H1 (cell line): ENCODE measurements at regions not wholly inside any gene's neighbourhood (a gene's known extent, or its start where the extent isn't known, plus 50 kb on each side); places are given as distances from the start of the nearest gene placed in this dataset.

Experiments
- CTCF ChIA-PET: fragments of 300-600 bp; sonication (Branson Sonifier 250); formaldehyde crosslinking; loops from one replicate; lab custom pipeline; 2021; ENCODE audit not compliant: partially characterized antibody; lab: Charles Lee
- POLR2A ChIA-PET: fragments of 300-600 bp; sonication (Branson Sonifier 250); formaldehyde crosslinking; loops from one replicate; lab custom pipeline; 2021; ENCODE audit warnings: inconsistent platforms; ENCODE audit not compliant: partially characterized antibody; lab: Charles Lee
- DNase-seq, 2 experiments: peaks; one replicate each; pipeline versions ENCODE4 v3.0.0 to v3.0.0-alpha.2; 2010 to 2022; ENCODE audit warnings: low spot score in 2 of 2, low read depth in 1 of 2, mixed read lengths in 1 of 2
- FAIRE-seq: peaks from 2 replicates; lab custom pipeline; 2011; peaks lifted over from hg19 to GRCh38; lab: Jason Lieb, UNC
- H2AFZ ChIP-seq: 2 replicates; pipeline ENCODE4 v1.8.1; 2012; ENCODE audit warnings: low read length, inconsistent platforms
- H2AK5ac ChIP-seq: 2 replicates; pipeline ENCODE4 v1.6.1; 2013; ENCODE audit warnings: low read depth, low read length
- H2BK120ac ChIP-seq: replicated peaks from 2 replicates; pipeline ENCODE3; 2013; ENCODE audit warnings: low read depth, low read length, inconsistent platforms
- H2BK12ac ChIP-seq: 2 replicates; pipeline ENCODE4 v1.6.1; 2013; ENCODE audit warnings: low read depth, low read length
- H2BK15ac ChIP-seq: 2 replicates; pipeline ENCODE4 v1.6.1; 2013; ENCODE audit warnings: low read length
- H2BK20ac ChIP-seq: 2 replicates; pipeline ENCODE4 v1.6.1; 2013; ENCODE audit warnings: low read length
- H2BK5ac ChIP-seq: 2 replicates; pipeline ENCODE4 v1.6.1; 2013; ENCODE audit warnings: low read depth, low read length
- H3K14ac ChIP-seq: 2 replicates; pipeline ENCODE4 v1.6.1; 2013; ENCODE audit warnings: inconsistent platforms; ENCODE audit not compliant: insufficient read length
- H3K18ac ChIP-seq: 2 replicates; pipeline ENCODE4 v1.6.1; 2013; ENCODE audit warnings: low read length; ENCODE audit errors: extremely low read depth
- H3K23ac ChIP-seq: 2 replicates; pipeline ENCODE4 v1.6.1; 2013; ENCODE audit warnings: inconsistent platforms; ENCODE audit not compliant: insufficient read length
- H3K23me2 ChIP-seq: 2 replicates; pipeline ENCODE4 v1.6.1; 2013; ENCODE audit warnings: low read depth, low read length
- H3K27ac ChIP-seq: 2 replicates; pipeline ENCODE4 v1.6.1; 2011; ENCODE audit warnings: low read depth, low read length, inconsistent platforms
- H3K27me3 ChIP-seq, 4 experiments: replicated peaks in 1 of 4; 1 replicate in 1 of 4; 2 replicates in 3 of 4; pipeline versions ENCODE4 v1.6.1 to v1.8.1; 2011 to 2013; ENCODE audit warnings: low read length in 3 of 4, mild to moderate bottlenecking in 3 of 4, inconsistent platforms in 2 of 4, mixed read lengths in 2 of 4, moderate library complexity in 1 of 4; ENCODE audit not compliant: control insufficient read depth in 3 of 4, insufficient read depth in 3 of 4; ENCODE audit errors: extremely low read depth in 1 of 4
- H3K36me3 ChIP-seq, 4 experiments: 2 replicates each; pipeline versions ENCODE4 v1.6.1 to v1.8.1; 2011 to 2013; ENCODE audit warnings: mild to moderate bottlenecking in 4 of 4, low read length in 3 of 4, moderate library complexity in 2 of 4, control low read depth in 1 of 4, inconsistent platforms in 1 of 4; ENCODE audit not compliant: insufficient read depth in 4 of 4, control insufficient read depth in 2 of 4
- H3K4ac ChIP-seq: replicated peaks from 2 replicates; pipeline ENCODE3; 2013; ENCODE audit warnings: low read length, low read depth, mixed read lengths, inconsistent platforms; ENCODE audit not compliant: insufficient read length
- H3K4me1 ChIP-seq, 4 experiments: replicated peaks in 1 of 4; 1 replicate in 1 of 4; 2 replicates in 3 of 4; pipeline versions ENCODE4 v1.6.1 to v1.8.1; 2011 to 2013; ENCODE audit warnings: low read length in 3 of 4, inconsistent platforms in 2 of 4, mixed read lengths in 1 of 4; ENCODE audit not compliant: insufficient read depth in 4 of 4, control insufficient read depth in 3 of 4
- H3K4me2 ChIP-seq, 2 experiments: 2 replicates each; pipeline versions ENCODE4 v1.6.1 to v1.8.1; 2011 to 2013; ENCODE audit warnings: low read depth in 2 of 2, low read length in 2 of 2, control low read depth in 1 of 2, inconsistent platforms in 1 of 2, mild to moderate bottlenecking in 1 of 2; ENCODE audit not compliant: insufficient read depth in 1 of 2
- H3K4me3 ChIP-seq, 4 experiments: fragments of 200-600, 300-600 bp in 1 of 4; sonication (generic), shearing (Covaris generic), sonication (Bioruptor Twin) in 1 of 4; 2 replicates each; pipeline versions ENCODE4 v1.5.1 to v1.8.1; 2011 to 2016; ENCODE audit warnings: low read length in 4 of 4, low read depth in 3 of 4, control low read depth in 2 of 4, inconsistent platforms in 2 of 4, mild to moderate bottlenecking in 2 of 4, mixed read lengths in 1 of 4, moderate library complexity in 1 of 4; ENCODE audit not compliant: insufficient read depth in 2 of 4; ENCODE audit errors: extremely low read depth in 1 of 4
- H3K56ac ChIP-seq: replicated peaks from 2 replicates; pipeline ENCODE3; 2013; ENCODE audit warnings: low read depth, mild to moderate bottlenecking, mixed read lengths, low read length, inconsistent platforms; ENCODE audit not compliant: insufficient read length
- H3K79me1 ChIP-seq: 2 replicates; pipeline ENCODE4 v1.6.1; 2013; ENCODE audit warnings: low read depth, low read length, control low read depth
- H3K79me2 ChIP-seq, 2 experiments: 2 replicates each; pipeline versions ENCODE4 v1.6.1 to v1.8.1; 2012 to 2013; ENCODE audit warnings: low read length in 2 of 2, mild to moderate bottlenecking in 2 of 2, inconsistent platforms in 1 of 2; ENCODE audit not compliant: insufficient read depth in 2 of 2, control insufficient read depth in 1 of 2
- H3K9ac ChIP-seq, 4 experiments: replicated peaks in 1 of 4; 1 replicate in 1 of 4; 2 replicates in 3 of 4; pipeline versions ENCODE4 v1.6.1 to v1.8.1; 2011 to 2013; ENCODE audit warnings: low read depth in 3 of 4, low read length in 3 of 4, control low read depth in 2 of 4, mild to moderate bottlenecking in 2 of 4, moderate library complexity in 2 of 4, inconsistent platforms in 1 of 4; ENCODE audit errors: extremely low read depth in 1 of 4
- H3K9me3 ChIP-seq, 2 experiments: 2 replicates each; pipeline versions ENCODE4 v1.6.1 to v1.8.1; 2012 to 2013; ENCODE audit warnings: mild to moderate bottlenecking in 2 of 2, moderate library complexity in 2 of 2, control low read depth in 1 of 2, inconsistent platforms in 1 of 2, low read depth in 1 of 2, low read length in 1 of 2, mixed read lengths in 1 of 2; ENCODE audit not compliant: insufficient read depth in 2 of 2
- H4K20me1 ChIP-seq, 2 experiments: replicated peaks in 1 of 2; 2 replicates each; pipeline versions ENCODE3 to v1.8.1; 2011 to 2013; ENCODE audit warnings: inconsistent platforms in 2 of 2, low read length in 2 of 2, mild to moderate bottlenecking in 1 of 2; ENCODE audit not compliant: insufficient read depth in 2 of 2, control insufficient read depth in 1 of 2
- H4K5ac ChIP-seq: 2 replicates; pipeline ENCODE4 v1.6.1; 2013; ENCODE audit warnings: low read length, low read depth, mixed read lengths, inconsistent platforms; ENCODE audit not compliant: insufficient read length
- H4K8ac ChIP-seq: 2 replicates; pipeline ENCODE4 v1.8.0; 2013; ENCODE audit warnings: mild to moderate bottlenecking, moderate library complexity, low read length, inconsistent platforms; ENCODE audit not compliant: insufficient read depth; ENCODE audit errors: extremely low read depth
- H4K91ac ChIP-seq: replicated peaks from 2 replicates; pipeline ENCODE3; 2013; ENCODE audit warnings: low read length, mixed read lengths, inconsistent platforms; ENCODE audit not compliant: insufficient read length
- CBX5 ChIP-seq: fragments of 300-800, 300-1000 bp; sonication (generic); IDR thresholded peaks from 2 replicates; pipeline ENCODE4 v1.7.1; 2016; ENCODE audit warnings: antibody characterized with exemption, low read length, low read depth
- CBX8 ChIP-seq: fragments of 300-800, 300-1000 bp; sonication (generic); IDR thresholded peaks from 2 replicates; pipeline ENCODE4 v1.7.1; 2016; ENCODE audit warnings: low read depth, low read length, borderline replicate concordance
- KDM4A ChIP-seq: IDR thresholded peaks from one replicate; pipeline ENCODE4 v1.7.1; 2012; ENCODE audit warnings: low read depth, mild to moderate bottlenecking, moderate library complexity, low read length, inconsistent platforms; ENCODE audit not compliant: severe bottlenecking
- RBBP5 ChIP-seq: IDR thresholded peaks from 2 replicates; pipeline ENCODE4 v1.7.1; 2012; ENCODE audit warnings: low read depth, mild to moderate bottlenecking, inconsistent platforms, low read length, moderate library complexity, borderline replicate concordance
- TCF12 ChIP-seq: IDR thresholded peaks from 2 replicates; pipeline ENCODE4 v1.6.1; 2011; ENCODE audit warnings: low read depth, mild to moderate bottlenecking, low read length
- WGBS, 2 experiments: shearing (Covaris generic) in 1 of 2; methylation state at CpG; one replicate each; pipeline versions ENCODE4 v1.1.6 to v1.1.7; 2013 to 2015; ENCODE audit warnings: low lambda C conversion rate in 2 of 2, mixed read lengths in 2 of 2, inconsistent platforms in 1 of 2, low coverage in 1 of 2, missing lambda C conversion rate in 1 of 2; ENCODE audit not compliant: insufficient replicate concordance in 2 of 2, insufficient coverage in 1 of 2, insufficient read length in 1 of 2; ENCODE audit errors: extremely low coverage in 1 of 2, missing lambda C conversion rate in 1 of 2; 5-methylcytosine and 5-hydroxymethylcytosine counted together

- TF ChIP-seq CBX8 = no peak
- TF ChIP-seq KDM4A = no peak
- no peak for TF ChIP-seq TCF12
- no peak for TF ChIP-seq RBBP5
- TF ChIP-seq CBX5 = no peak
- H3K79me2 ChIP-seq = no peaks in the 10 kb centered on the region
- no peak for FAIRE-seq
- no peaks in the 10 kb centered on the region for H3K36me3 ChIP-seq
- H3K4me3 ChIP-seq = no peak overlapping the region
- no peak overlapping the region for H2AK5ac ChIP-seq
- no peaks in the 10 kb centered on the region for H3K27me3 ChIP-seq
- no peak overlapping the region for H3K4ac ChIP-seq
- no peak overlapping the region for H4K91ac ChIP-seq
- whole genome bisulfite sequencing, 2 experiments = 66% methylated on average over 2 of the region's 2 CpGs; no CpG with 5 or more reads in 1 of the 2 experiments
- no peak overlapping the region for H3K27ac ChIP-seq
- no peak overlapping the region for H2AFZ ChIP-seq
- H4K20me1 ChIP-seq = no peaks in the 10 kb centered on the region
- DNase-seq = no peak
- H3K56ac ChIP-seq = no peak overlapping the region
- H3K18ac ChIP-seq = no peak overlapping the region
- H3K4me1 ChIP-seq = peaks cover 0 to 4% (median 1%) of the 10 kb centered on the region in 4 experiments; a peak in 1 of 7 replicates
- no peaks in the 10 kb centered on the region; the same call in 1 of the 2 replicates for H3K23me2 ChIP-seq
- H3K79me1 ChIP-seq = no peaks in the 10 kb centered on the region
- H2BK15ac ChIP-seq = no peak overlapping the region
- H2BK120ac ChIP-seq = no peak overlapping the region
- no peak overlapping the region; the same call in 1 of the 2 replicates for H2BK5ac ChIP-seq
- no peak overlapping the region for H3K14ac ChIP-seq
- H4K8ac ChIP-seq = no peak overlapping the region
- ChIA-PET POLR2A (interaction anchor here (0.6 to 1.3 kb wide), 2 partner anchors 9 to 273 kb away, joined by 3 to 4 read pairs; no protein-coding TSS in a partner anchor), CTCF (interaction anchor here (1.4 to 1.6 kb wide), 3 partner anchors 9 to 325 kb away, joined by 3 to 4 read pairs (median 3); no protein-coding TSS in a partner anchor)
- H3K23ac ChIP-seq = no peak overlapping the region
- no peak overlapping the region; the same call in 1 of the 2 replicates for H2BK12ac ChIP-seq
- H3K9me3 ChIP-seq = no peaks in the 10 kb centered on the region
- no peak overlapping the region for H2BK20ac ChIP-seq
- H3K4me2 ChIP-seq = no peak overlapping the region
- H3K9ac ChIP-seq = no peak overlapping the region
- H4K5ac ChIP-seq = no peak overlapping the region
These were observed 62.2 kb upstream of the PELI2 start for GRCh38 chr14:56056031-56056430.
